Upper lobe of left lung (tissue), 4 donors: ENCODE measurements at regions not wholly inside any gene's neighbourhood (a gene's known extent, or its start where the extent isn't known, plus 50 kb on each side); places are given as distances from the start of the nearest gene placed in this dataset.
"Not testable (repeated sequence)": the region's sequence is repeated elsewhere in the genome, so short reads cannot be mapped to it uniquely, and the experiment has no call there.

ENCODE experiments used
- EP300 ChIP-seq, 4 donors: sonication (generic); formaldehyde crosslinking; IDR thresholded peaks; one replicate each; pipeline ENCODE4 v1.5.1; 2017; ENCODE audit warnings: antibody characterized with exemption in 4 of 4, control low read depth in 2 of 4
- POLR2A ChIP-seq, 4 donors: fragments of 450-650 bp; IDR thresholded peaks; one replicate each; pipeline ENCODE4 v1.5.1; 2016 to 2017; ENCODE audit warnings: antibody characterized with exemption in 4 of 4, mild to moderate bottlenecking in 2 of 4
- TF ChIP-seq, protein P1 (sequence below), 6 experiments: fragments of 450-650 bp in 4 of 6; fragments of 200-600 bp in 2 of 6; sonication (generic) in 2 of 6; IDR thresholded peaks; one replicate each; pipeline ENCODE4 v1.5.1; 2016 to 2019; ENCODE audit warnings: antibody characterized with exemption in 6 of 6

DNA sequence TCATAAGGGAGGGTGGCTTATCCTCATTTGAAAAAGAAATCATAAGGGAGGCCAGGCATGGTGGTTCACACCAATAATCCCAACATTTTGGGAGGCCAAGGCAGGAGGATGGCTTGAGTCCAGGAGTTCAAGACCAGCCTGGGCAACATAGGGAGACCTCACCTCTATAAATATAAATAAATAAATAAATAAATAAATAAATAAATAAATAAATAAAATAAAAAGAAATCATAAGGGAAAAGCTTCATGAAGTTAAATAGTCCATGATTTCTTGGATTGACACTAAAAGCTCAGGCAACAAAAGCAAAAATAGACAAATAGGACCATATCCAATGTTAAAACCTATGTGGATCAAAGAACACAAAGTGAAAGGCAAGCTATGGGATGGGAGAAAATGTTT, 62.2 kb upstream of the SFTPD start:
- not testable (repeated sequence) for TF ChIP-seq EP300, POLR2A (IDR thresholded peaks at IDR 0.05)
- TF ChIP-seq, protein P1, sequence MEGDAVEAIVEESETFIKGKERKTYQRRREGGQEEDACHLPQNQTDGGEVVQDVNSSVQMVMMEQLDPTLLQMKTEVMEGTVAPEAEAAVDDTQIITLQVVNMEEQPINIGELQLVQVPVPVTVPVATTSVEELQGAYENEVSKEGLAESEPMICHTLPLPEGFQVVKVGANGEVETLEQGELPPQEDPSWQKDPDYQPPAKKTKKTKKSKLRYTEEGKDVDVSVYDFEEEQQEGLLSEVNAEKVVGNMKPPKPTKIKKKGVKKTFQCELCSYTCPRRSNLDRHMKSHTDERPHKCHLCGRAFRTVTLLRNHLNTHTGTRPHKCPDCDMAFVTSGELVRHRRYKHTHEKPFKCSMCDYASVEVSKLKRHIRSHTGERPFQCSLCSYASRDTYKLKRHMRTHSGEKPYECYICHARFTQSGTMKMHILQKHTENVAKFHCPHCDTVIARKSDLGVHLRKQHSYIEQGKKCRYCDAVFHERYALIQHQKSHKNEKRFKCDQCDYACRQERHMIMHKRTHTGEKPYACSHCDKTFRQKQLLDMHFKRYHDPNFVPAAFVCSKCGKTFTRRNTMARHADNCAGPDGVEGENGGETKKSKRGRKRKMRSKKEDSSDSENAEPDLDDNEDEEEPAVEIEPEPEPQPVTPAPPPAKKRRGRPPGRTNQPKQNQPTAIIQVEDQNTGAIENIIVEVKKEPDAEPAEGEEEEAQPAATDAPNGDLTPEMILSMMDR (IDR thresholded peaks at IDR 0.05) = not testable (repeated sequence)
